Activated CD4-positive, alpha-beta T cell treated with anti-CD3 and anti-CD28 coated beads, Interleukin-2, amount 50 U/mL, for 16 hours (primary cell): ENCODE measurements at regions not wholly inside any gene's neighbourhood (a gene's known extent, or its start where the extent isn't known, plus 50 kb on each side); places are given as distances from the start of the nearest gene placed in this dataset.

ENCODE experiments used
- DNase-seq: peaks from one replicate; pipeline ENCODE4 v3.0.0-alpha.2; 2020

DNA sequence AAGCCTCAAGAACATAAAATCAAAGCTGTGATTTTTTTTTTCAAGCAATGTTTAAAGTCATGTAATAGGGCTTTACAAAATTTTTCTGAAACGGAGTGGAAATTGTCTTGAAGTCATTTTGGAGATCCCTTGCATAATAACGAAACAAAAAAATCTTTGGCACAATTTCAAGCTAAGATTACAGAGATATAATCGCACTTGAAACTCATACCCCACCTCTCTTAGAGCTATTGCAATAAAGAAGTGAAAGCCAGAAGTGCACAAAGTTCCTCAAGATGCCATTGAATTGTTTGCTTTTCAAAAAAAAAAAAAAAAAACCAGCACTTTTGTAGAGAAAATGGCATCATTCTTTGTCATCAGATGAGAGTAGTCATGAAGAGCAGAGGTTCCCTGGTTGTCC is 152.3 kb downstream of the PAX3 start:
- no peak for DNase-seq

DNA sequence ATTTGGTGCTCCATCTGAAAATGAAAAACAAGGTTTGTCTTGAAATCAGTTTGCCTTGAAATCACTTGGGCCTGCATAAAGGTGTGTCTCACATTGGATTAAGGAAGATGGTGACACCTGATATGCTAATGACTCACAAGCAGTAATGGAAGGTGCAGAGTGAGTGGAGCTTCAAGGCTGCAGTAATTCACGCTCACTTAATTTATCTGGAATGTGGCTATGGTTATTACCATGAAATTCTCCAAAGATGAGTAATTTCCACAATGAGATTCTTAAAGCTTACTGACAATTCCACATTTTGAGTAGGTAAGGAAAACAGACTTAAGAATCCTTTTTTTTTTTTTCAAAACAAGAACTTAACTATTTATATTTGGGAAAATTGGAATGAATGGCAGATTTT is 156.8 kb downstream of the PAX3 start:
- DNase-seq: no peak

DNA sequence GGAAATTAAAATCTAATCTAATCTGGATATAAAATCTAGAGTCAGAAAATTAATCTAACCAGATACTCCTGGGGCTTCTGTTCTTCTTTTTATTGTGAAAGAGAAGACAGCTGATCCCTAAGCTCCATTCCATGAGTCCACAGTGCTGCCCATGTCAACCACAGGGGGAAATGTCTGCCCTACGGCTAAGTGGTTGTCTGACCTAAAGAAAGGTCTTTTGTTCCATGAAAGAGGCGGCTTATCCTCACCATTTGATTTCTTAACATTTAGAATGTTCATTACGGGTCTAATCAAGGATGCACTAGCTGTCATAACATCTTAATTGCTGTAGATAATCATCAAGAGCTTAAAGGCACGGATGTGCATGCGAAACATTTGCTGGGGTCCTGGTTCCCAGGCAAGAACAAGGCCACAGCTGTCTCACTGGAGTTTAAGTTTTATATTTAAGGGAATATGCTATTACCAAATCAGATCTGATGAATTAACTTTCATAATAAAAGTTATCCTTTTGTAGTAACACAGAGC is 162.6 kb downstream of the PAX3 start:
- no peak for DNase-seq

DNA sequence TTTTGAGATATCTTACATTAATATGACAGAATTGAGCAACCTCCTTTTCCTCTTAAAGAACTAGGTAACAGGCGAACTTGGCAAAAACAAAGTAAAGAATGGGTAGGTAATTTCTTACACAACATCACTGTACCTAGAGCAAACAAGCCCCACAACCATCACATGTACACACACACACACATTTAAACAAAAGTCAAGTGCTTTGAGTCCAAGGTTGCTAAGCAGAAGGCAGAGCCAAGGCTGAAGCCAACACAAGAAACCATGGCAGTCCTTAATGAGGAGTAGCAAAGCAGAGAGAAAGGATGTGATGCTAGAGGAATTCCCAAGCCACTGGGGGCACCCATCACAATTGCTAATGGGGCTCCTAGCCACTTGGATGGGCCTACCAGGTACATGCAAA is 164.1 kb downstream of the PAX3 start:
- DNase-seq: no peak

DNA sequence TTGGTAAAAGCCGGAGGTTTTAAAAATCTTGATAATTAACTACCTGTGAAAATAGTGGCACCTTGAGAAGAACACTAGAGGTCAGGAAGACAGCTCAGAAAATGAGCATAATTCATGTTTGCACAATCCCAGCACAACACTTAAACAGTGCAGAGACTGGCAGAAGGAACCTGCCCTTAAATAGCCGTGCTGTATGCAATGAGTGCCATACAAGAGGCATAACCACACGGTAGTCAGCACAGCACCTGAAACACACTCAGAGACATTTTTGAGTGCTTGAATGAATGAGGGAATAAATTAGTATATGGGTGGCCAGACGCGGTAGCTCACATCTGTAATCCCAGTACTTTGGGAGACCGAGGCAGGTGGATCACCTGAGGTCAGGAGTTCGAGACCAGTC is 164.9 kb downstream of the PAX3 start:
- DNase-seq: no peak

DNA sequence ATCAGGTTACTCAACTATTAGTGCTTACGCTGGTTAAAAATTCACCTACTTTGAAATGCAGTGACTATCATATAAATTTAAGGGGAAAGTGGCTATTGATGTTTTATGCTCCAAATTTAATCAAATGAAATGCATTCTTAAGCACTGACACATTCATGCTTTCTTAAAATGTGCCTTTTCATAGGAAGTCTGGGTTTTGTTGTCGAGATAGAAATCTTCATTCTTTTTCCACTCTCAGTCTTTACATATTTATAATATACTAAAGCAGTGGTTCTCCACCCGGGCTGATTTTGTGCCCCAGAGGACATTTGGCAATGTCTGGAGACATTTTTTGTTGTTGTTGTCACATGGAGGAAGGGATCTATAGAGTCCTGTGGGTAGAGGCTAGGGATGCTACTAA is 167.9 kb downstream of the PAX3 start:
- DNase-seq: no peak

DNA sequence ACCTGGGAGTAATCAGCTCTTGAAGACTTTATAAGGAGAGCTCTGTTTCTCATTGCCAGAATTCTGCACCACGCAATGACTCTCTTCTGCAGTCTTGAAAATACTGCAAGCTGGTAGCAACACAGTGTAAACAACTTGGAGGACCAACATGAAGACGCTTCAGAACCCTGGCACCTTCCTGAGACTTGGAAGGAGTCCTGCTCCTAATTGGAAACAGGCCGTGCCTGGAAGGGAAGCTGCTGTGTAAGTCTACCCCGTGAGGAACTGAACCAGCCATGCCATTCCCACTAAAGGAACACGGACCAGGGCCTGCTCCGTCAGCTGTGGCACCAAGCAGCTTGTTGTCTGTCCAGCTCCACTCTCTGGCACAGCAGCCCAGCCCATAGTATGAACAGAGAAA is 171.1 kb downstream of the PAX3 start:
- DNase-seq: no peak

DNA sequence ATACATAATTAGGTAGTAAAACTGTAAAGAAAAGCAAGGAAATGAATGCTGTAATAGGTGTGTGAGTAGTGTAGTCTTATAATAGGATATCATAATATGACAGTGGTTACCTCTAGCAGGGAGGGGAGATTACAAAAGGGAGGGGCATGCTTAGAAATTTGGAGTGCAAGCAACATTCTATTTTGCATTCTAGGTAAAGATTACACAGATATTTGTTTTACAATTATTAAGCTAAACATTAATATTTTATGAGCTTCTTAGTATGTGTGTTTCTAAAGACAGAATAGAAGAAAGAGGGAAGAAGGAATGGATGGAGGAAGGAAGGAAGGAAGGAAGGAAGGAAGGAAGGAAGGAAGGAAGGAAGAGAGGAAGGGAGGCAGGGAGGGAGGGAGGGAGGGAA is 177.9 kb downstream of the PAX3 start:
- DNase-seq: no peak

DNA sequence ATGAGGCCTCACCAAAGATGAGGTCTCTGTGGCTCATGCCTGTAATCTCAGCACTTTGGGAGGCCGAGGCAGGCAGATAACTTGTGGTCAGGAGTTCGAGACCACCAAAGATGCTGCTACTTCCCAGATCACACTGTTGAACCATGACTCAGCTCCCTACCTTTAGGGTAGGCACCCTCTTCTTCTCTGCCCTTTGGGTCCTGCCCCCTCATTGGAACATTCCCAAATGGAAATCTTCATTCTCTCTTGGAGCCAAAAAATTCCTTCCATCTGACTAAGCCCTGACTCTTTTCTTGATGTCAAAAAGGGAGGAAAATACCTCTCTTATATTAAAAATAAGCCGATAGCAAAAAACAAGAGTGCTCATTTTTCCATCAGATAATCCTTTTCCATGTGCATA is 183.5 kb downstream of the PAX3 start:
- DNase-seq: no peak

DNA sequence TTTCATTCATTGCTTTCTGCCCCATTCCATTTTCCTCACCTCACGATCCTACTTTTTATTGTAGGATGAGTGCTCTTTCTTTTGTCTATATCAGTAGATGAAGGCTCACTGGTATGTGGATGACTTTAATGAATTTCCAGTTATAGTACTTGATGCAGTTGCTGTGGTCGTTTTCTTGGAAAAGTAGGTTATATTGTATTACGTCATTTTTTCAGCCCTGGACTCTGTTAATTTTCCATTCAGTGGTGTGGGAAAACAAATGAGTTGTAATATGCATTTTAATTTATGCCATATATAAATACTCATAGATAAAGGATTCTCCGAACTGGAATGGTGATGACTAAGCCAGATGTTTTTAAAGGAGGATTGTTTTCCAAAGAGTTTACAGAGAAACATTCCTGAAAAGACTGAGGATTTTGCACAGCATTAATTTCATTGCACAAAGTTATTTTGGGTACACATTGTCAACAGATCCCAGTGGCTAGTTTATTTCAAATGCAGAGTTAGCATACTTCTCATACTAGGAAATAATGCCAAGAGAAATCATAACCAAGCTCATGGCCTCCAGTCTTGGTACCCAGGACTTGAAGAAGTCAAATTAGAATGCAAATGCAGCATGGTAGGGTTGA is 189.7 kb downstream of the PAX3 start:
- DNase-seq: no peak

DNA sequence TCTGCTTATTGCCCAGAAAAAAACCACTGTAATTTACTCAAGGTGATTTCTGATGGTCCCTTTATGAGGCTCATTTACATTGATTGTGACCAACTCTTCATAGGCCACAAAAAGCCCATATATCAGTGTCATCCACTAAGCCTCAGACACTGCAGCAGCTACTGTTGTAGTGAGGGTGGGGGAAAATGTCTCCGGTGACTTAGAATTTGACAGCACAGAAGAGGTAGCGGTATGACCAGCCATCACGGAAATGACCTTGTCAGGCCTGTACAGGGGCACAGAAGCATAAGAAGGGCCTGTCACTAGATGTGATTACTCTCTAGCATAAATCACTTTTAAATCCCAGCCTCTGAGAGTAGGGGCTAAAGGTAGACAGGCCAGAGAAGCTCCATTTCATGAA is 190.3 kb downstream of the PAX3 start:
- no peak for DNase-seq

DNA sequence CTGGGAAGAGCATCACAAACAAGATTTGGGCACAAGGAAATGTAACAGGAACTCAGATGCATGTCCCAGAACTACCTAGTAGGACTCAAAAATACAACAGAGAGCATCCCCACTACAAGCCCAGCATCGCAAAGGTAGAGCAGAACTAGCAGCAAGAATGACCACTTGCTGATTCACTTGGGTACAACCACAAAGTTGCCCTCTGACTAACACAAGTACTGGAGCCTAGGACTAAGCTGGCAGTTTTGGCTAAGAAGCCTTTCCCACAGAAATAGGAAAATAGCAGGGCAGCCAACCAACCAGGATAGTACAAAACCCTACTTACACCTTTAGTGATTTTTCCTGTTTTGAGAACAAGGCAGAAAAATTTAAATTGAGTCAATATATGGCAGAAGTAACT is 193.8 kb downstream of the PAX3 start:
- no peak for DNase-seq

DNA sequence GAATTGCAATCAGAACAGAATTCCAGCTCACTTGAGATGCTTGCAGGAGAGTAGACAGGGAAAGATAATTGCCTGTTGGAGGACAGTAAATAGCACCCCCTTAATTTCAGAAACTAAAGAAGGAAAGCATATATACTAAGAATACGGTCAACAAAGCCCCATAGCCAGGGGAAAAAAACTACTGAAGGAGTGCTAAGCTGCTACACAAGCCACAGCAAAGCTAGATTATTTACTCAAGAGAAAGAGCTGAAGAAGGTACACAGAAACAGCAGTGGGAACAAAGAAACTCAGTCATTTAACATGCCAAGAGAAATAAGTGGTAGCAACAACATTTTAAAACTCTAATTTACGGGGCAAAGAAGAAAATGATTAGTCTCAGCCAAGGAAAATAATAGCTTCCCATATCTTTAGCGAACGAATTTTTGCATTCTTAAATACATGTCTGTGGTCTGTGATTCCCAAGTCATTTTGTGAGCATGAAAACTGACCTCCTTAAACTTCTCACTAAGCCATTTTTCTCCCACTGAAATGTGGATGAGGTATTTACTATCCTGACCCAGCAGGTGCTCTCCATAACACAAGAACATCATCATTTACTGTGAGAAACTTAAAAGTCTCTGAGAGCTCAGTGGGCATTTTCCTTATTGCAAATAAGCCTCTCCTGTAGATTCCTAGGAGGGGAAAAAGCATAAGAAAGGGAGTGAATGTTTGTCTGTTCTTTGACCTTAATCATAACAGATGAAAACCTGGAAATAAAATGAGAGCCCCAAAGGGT is 196.0 kb downstream of the PAX3 start:
- DNase-seq: no peak

DNA sequence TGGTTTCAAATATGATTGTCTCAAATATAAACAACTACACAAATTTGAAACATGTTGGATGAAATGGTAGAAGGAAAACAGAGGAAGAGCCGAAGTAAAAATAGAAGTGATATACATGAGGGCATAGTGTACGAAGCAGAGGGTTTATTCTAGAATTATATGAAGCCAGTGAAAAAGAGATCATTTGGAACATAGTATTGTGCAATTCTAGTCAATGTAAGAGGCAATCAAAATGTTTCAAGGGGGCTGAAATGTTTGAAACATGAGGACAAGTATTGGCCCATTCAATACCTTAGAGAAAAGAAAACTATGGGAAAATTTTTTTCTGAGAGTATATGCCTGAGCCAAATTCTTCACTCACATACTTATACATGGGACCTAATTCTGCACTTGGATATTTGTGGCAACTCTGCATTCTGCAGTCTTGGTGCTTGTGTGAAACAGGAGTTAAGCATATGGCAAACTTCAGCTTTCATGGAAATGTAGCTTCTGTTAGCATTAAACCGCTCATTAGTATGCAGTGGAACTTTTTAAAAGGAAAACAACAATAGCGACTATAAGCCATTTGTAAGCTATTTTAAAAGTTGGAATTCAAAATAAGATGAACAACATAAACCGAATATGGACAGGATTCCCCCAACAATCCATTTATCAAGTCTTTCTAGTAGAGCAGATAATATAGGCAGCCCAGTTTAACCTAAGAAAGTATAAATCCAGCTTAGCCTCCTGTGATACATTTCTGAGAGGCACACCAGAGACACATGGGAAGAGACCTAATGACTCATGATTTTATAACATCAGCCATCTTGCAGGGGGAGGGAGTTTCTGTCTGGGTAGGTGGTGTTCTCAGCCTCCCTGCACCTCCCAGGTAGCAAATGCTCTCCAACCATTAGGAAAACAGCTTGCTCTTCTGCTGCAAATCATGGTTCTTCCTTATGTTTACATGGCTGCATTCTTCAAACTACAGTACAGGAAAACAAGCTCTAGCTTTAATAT is 197.8 kb downstream of the PAX3 start:
- no peak for DNase-seq

DNA sequence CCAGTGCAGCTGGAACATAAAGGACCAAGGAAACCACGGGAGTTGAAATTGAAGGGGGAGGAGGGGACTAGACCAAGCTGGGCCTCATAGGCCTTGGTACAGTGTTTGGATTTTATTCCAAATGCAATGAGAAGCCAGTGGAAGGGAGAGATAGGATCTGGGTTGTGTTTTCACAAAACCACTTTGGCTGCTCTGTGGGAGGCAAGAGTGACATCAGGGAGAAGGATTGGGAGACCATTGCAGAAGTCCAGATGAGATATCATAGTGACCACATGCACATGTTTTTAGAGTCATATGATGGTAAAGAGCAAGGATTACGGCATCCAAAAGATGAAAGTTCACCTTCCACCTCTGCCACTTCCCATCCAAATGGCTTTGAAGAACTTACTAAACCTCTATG is 210.2 kb downstream of the PAX3 start:
- no peak for DNase-seq

DNA sequence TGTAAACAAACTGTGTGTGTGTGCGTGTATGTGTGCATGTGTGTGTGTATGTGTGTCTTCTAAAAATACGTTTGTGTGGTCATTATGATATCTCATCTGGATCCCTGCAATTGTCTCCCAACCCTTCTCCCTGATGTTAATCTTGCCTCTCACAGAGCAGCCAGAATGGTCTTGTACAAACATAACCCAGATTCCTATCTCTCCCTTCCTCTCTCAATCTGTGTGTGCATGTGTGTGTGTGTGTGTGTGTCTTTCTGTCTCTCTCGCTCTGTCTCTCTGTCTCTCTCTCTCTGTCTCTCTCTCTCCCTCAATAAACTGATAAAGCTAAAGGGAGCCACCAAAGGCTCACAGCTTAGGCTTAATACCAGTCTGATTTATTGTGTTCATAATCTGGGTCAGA is 210.8 kb downstream of the PAX3 start:
- no peak for DNase-seq

DNA sequence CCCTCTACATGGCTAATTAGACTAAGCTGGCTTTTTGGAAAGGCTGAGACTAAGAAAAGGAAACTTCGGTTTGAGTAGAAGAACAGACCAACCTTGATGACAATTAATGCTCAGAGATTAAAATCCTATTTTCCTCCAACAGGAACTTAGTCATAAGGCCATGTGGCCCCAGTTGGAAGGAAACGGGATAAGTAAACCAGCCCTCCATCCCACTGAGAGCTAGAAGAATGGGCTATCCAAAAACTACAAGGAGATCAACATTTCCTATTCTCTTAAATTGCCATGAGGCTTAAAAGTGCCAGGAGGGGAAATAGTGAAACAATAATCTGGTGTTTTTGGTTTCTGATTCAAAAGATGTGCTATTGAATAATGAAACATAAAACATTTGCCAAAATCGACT is 216.6 kb downstream of the PAX3 start:
- no peak for DNase-seq

DNA sequence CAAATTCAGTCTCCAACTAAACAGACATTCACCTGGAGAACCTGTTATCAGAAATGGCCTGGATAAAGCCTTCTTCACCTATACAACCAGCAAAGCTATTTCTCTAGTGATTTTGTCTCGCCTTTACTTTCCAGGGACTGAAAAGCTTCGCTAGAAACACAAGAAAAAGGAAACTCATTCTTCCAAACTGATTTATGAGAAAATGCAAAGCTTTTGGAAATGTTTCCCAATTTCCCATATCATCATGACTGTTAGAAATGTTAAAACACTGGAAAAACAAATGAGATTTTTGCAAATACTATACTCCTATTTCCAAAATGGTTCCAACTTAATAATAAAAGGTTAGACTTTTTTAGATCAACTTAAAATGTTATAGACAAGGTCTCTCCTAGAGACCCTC is 218.7 kb downstream of the PAX3 start:
- no peak for DNase-seq

DNA sequence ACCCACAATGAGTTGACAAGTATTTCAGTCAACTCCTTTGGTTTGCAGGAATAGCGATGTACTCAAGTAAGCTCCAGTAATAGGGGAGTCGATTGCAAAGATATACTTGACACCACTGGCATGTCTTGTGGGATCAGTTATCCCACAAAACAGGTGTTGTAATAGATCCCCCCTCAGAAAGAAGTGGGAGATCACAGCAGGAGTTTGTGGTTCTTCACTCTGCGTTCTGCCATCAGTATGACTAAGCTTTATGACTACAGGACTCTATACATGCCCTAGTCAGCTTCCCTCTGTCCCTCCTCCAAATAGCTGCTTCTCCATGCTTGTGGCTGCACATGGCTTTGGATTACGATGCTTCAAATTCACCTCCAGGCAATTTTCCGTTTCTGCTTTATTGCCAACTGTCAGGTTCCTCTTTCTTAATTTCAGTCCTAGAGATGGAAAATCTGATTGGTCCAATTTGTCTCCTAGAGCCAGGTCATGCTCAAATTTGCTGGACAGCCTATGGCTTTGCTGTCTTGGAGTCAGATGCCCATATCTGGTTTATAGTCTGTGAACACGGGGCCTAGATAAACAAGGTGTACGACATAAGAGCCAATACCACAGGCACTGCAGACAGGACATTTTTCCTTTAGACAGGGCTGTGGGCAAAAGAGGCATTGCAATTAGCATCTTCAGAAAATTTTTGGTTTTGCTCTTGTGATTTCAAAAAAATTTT is 221.7 kb downstream of the PAX3 start:
- no peak for DNase-seq

DNA sequence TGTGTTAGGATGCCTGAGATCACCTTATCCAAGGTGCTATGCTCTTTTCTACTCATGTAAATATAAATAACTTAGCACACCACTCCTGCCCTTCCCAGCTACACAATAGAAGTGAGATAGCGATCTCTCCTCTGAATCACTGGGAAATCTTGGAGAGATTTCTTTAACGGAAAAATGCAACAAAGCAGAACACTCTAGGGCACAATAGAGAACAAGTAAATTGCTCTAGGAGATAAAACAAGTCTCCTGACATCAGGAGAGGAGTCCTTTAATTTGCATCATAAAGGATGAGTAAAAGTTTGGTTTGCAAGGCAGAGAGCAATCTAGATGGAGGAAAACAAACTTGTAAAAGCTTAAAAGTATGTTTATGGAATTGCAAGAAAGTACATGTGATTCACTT is 224.1 kb downstream of the PAX3 start:
- no peak for DNase-seq

DNA sequence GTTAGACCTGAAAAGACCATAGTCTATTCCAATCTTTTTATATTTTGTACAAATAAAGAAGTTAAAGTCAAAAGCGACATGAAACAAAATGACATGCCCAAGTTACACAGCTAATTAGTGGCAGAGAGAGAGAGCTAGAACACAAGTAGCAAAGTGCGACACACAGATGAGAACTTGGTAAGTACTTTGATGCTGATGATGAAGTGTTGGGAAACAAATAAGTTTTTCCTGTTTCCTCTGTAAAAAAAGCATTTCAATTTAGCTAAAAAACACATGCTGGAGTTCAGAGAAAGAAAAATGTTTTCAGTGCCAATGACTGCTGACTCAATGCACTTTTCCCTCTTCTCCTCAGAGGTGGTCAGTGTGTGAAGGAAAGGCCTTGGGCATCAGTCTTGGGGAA is 226.9 kb downstream of the PAX3 start:
- no peak for DNase-seq

DNA sequence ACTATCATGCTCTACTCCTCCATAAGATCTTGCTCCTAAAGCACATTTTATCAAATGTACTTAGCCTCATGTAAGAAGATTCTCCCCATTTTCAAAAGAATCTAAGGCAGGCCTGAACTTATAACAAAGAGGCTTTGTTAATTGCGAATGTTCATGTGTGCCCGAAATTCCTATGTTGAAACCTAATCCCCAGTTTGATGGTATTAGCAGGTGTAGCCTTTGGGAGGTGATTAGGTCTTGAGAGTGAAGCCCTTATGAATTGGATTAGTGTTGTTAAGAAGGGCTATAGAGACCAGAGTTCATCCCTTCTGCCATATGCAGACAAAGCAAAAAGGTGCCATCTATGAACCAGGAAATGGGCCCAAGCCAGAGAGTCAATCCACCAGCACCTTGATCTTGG is 234.5 kb downstream of the PAX3 start:
- no peak for DNase-seq
